ENCODE measurements at regions not wholly inside any gene's neighbourhood (a gene's known extent, or its start where the extent isn't known, plus 50 kb on each side); places are given as distances from the start of the nearest gene placed in this dataset.

- no peak for DNase-seq (ENCODE audit: low read depth in 2 of 3, low spot score in 1 of 3)
Measured at GRCh38 chr1:186557147-186557777, 96.3 kb upstream of the PDC start.

GRCh38 chr1:186550832-186551231 is 89.9 kb upstream of the PDC start:
- DNase-seq (ENCODE audit: low read depth in 2 of 3, low spot score in 1 of 3): no peak

- no peak for DNase-seq (ENCODE audit: low read depth in 2 of 3, low spot score in 1 of 3)
Measured at GRCh38 chr1:186541003-186541402, 80.1 kb upstream of the PDC start.

- DNase-seq (ENCODE audit: low read depth in 2 of 3, low spot score in 1 of 3): no peak
Measured at GRCh38 chr1:186540521-186540920, 79.6 kb upstream of the PDC start.

GRCh38 chr1:186536273-186536890 is 75.5 kb upstream of the PDC start:
- DNase-seq (ENCODE audit: low read depth in 2 of 3, low spot score in 1 of 3): no peak

- no peak for DNase-seq (ENCODE audit: low read depth in 2 of 3, low spot score in 1 of 3)
Measured at GRCh38 chr1:186535388-186536133, 74.6 kb upstream of the PDC start.

GRCh38 chr1:186534401-186534800 is 73.5 kb upstream of the PDC start:
- DNase-seq (ENCODE audit: low read depth in 2 of 3, low spot score in 1 of 3): no peak

GRCh38 chr1:186532466-186532865 is 71.6 kb upstream of the PDC start:
- DNase-seq (ENCODE audit: low read depth in 2 of 3, low spot score in 1 of 3): no peak

- DNase-seq (ENCODE audit: low read depth in 2 of 3, low spot score in 1 of 3): no peak
Measured at GRCh38 chr1:186531561-186532165, 70.7 kb upstream of the PDC start.

- DNase-seq (ENCODE audit: low read depth in 2 of 3, low spot score in 1 of 3): no peak
Measured at GRCh38 chr1:186530109-186530508, 69.2 kb upstream of the PDC start.

- no peak for DNase-seq (ENCODE audit: low read depth in 2 of 3, low spot score in 1 of 3)
Measured at GRCh38 chr1:186519982-186520381, 59.1 kb upstream of the PDC start.

- no peak for DNase-seq (ENCODE audit: low read depth in 2 of 3, low spot score in 1 of 3)
Measured at GRCh38 chr1:186518822-186519381, 58.0 kb upstream of the PDC start.

- no peak for DNase-seq (ENCODE audit: low read depth in 2 of 3, low spot score in 1 of 3)
Measured at GRCh38 chr1:186518395-186518794, 57.5 kb upstream of the PDC start.

GRCh38 chr1:186514367-186514766 is 53.5 kb upstream of the PDC start:
- DNase-seq (ENCODE audit: low read depth in 2 of 3, low spot score in 1 of 3): no peak

GRCh38 chr1:186513526-186513925 is 52.6 kb upstream of the PDC start:
- DNase-seq (ENCODE audit: low read depth in 2 of 3, low spot score in 1 of 3): no peak

GRCh38 chr1:186512698-186513457 is 52.0 kb upstream of the PDC start:
- DNase-seq (ENCODE audit: low read depth in 2 of 3, low spot score in 1 of 3): no peak

- DNase-seq (ENCODE audit: low read depth in 2 of 3, low spot score in 1 of 3): no peak
Measured at GRCh38 chr1:186511761-186512637, 51.1 kb upstream of the PDC start.
